CD14-positive monocyte (primary cell): ENCODE measurements at regions not wholly inside any gene's neighbourhood (a gene's known extent, or its start where the extent isn't known, plus 50 kb on each side); places are given as distances from the start of the nearest gene placed in this dataset.

Experiments
- DNase-seq, 3 donors: peaks; one replicate each; pipeline ENCODE4 v3.0.0-alpha.2; 2011 to 2022
- H2AFZ ChIP-seq: 2 replicates; pipeline ENCODE4 v1.6.0; 2012; ENCODE audit warnings: mild to moderate bottlenecking, low read depth, low read length, inconsistent platforms; ENCODE audit not compliant: insufficient read depth, poor library complexity, severe bottlenecking
- H3K27ac ChIP-seq, 2 donors: 1 replicate in 1 of 2; 2 replicates in 1 of 2; pipeline ENCODE4 v1.5.1; 2012 to 2013; ENCODE audit warnings: low read length in 2 of 2, control low read depth in 1 of 2, inconsistent platforms in 1 of 2, low read depth in 1 of 2, mild to moderate bottlenecking in 1 of 2
- H3K27me3 ChIP-seq, 2 donors: one replicate each; pipeline versions ENCODE4 v1.6.0 to v1.6.1; 2011 to 2013; ENCODE audit warnings: low read length in 2 of 2; ENCODE audit not compliant: control insufficient read depth in 2 of 2, insufficient read depth in 2 of 2
- H3K36me3 ChIP-seq, 2 donors: replicated peaks in 1 of 2; 1 replicate in 1 of 2; 2 replicates in 1 of 2; pipeline versions ENCODE4 v1.5.1 to v1.6.1; 2012 to 2013; ENCODE audit warnings: low read length in 2 of 2, control low read depth in 1 of 2, inconsistent platforms in 1 of 2, mild to moderate bottlenecking in 1 of 2; ENCODE audit not compliant: insufficient read depth in 2 of 2, control insufficient read depth in 1 of 2
- H3K4me1 ChIP-seq, 2 donors: 1 replicate in 1 of 2; 2 replicates in 1 of 2; pipeline versions ENCODE4 v1.5.1 to v1.6.1; 2012 to 2013; ENCODE audit warnings: low read length in 2 of 2, control low read depth in 1 of 2, inconsistent platforms in 1 of 2, mild to moderate bottlenecking in 1 of 2, moderate library complexity in 1 of 2; ENCODE audit not compliant: insufficient read depth in 2 of 2, control insufficient read depth in 1 of 2
- H3K4me2 ChIP-seq: replicated peaks from 2 replicates; pipeline ENCODE3; 2012; ENCODE audit warnings: low read length, moderate library complexity, mild to moderate bottlenecking; ENCODE audit not compliant: poor library complexity, severe bottlenecking; ENCODE audit errors: extremely low read depth
- H3K4me3 ChIP-seq, 3 experiments: fragments of 200-600 bp in 1 of 3; sonication (generic) in 1 of 3; replicated peaks in 1 of 3; 1 replicate in 2 of 3; 2 replicates in 1 of 3; pipeline ENCODE4 v1.5.1; 2011 to 2013; ENCODE audit warnings: low read length in 3 of 3, mild to moderate bottlenecking in 3 of 3, control low read depth in 2 of 3, low read depth in 2 of 3, inconsistent platforms in 1 of 3, moderate library complexity in 1 of 3
- H3K79me2 ChIP-seq: 2 replicates; pipeline ENCODE4 v1.6.0; 2012; ENCODE audit warnings: mild to moderate bottlenecking, control low read depth, inconsistent platforms, low read length, moderate library complexity; ENCODE audit not compliant: insufficient read depth
- H3K9ac ChIP-seq: 2 replicates; pipeline ENCODE4 v1.6.0; 2017; ENCODE audit warnings: low read length, mild to moderate bottlenecking; ENCODE audit not compliant: insufficient read depth, poor library complexity, severe bottlenecking
- H3K9me3 ChIP-seq, 2 donors: replicated peaks in 1 of 2; 1 replicate in 1 of 2; 2 replicates in 1 of 2; pipeline versions ENCODE4 v1.5.1 to v1.6.1; 2012 to 2013; ENCODE audit warnings: low read length in 2 of 2, control low read depth in 1 of 2; ENCODE audit not compliant: control insufficient read depth in 1 of 2, insufficient read depth in 1 of 2
- H4K20me1 ChIP-seq: 2 replicates; pipeline ENCODE4 v1.6.0; 2012; ENCODE audit warnings: mild to moderate bottlenecking, low read length, control low read depth, moderate library complexity; ENCODE audit not compliant: insufficient read depth
- H3K27ac Mint-ChIP-seq, 7 donors: one replicate each; pipeline ENCODE4 v1.8.0; 2020; ENCODE audit warnings: mild to moderate bottlenecking in 7 of 7, mixed read lengths in 7 of 7, moderate library complexity in 6 of 7, inconsistent platforms in 2 of 7
- H3K27me3 Mint-ChIP-seq, 3 donors: one replicate each; pipeline ENCODE4 v1.8.0; 2021 to 2022; ENCODE audit warnings: low read depth in 3 of 3, mild to moderate bottlenecking in 3 of 3, mixed read lengths in 3 of 3, moderate library complexity in 3 of 3, inconsistent platforms in 1 of 3
- H3K36me3 Mint-ChIP-seq, 2 donors: one replicate each; pipeline ENCODE4 v1.8.0; 2020; ENCODE audit warnings: mixed read lengths in 2 of 2, inconsistent platforms in 1 of 2, mild to moderate bottlenecking in 1 of 2
- H3K4me1 Mint-ChIP-seq: one replicate; pipeline ENCODE4 v1.8.0; 2020; ENCODE audit warnings: mild to moderate bottlenecking, mixed read lengths
- H3K4me3 Mint-ChIP-seq, 2 donors: one replicate each; pipeline ENCODE4 v1.8.0; 2020; ENCODE audit warnings: mild to moderate bottlenecking in 2 of 2, mixed read lengths in 2 of 2, moderate library complexity in 1 of 2
- H3K9me3 Mint-ChIP-seq, 7 donors: one replicate each; pipeline ENCODE4 v1.8.0; 2020 to 2022; ENCODE audit warnings: mixed read lengths in 7 of 7, mild to moderate bottlenecking in 6 of 7, moderate library complexity in 6 of 7, inconsistent platforms in 2 of 7
- CTCF ChIP-seq: fragments of 200-600 bp; IDR thresholded peaks from one replicate; pipeline ENCODE4 v1.8.0; 2022; ENCODE audit warnings: antibody characterized with exemption, mild to moderate bottlenecking
- WGBS: methylation state at CpG from one replicate; pipeline ENCODE4 v1.1.5; 2013; ENCODE audit warnings: missing lambda C conversion rate; ENCODE audit not compliant: insufficient coverage; 5-methylcytosine and 5-hydroxymethylcytosine counted together
- intact Hi-C, 2 donors: fragments of 100-400 bp; cut with micrococcal nuclease; formaldehyde crosslinking; loops; one replicate each; pipeline versions ENCODE4 v1.15.0 to v1.15.1; 2023

- Mint-ChIP-seq H3K4me3 (no peak overlapping the region), H3K9me3 (peaks cover 0 to 1% (median 0%) of the 10 kb centered on the region in 7 donors), H3K4me1 (peaks cover 1% of the 10 kb centered on the region), H3K27me3 (peaks cover 0 to 1% (median 0%) of the 10 kb centered on the region in 3 donors), H3K27ac (peak overlapping the region in 2 of 7 donors; percentile 32 to 41), H3K36me3 (peaks cover 73 to 95% of the 10 kb centered on the region in 2 donors)
- intact Hi-C loops = no loop called here
- DNase-seq = no peak
- Histone ChIP-seq H3K4me2 (no peak overlapping the region), H3K9ac (no peak overlapping the region), H4K20me1 (peaks cover 94% of the 10 kb centered on the region), H3K9me3 (no peaks in the 10 kb centered on the region), H3K4me1 (no peaks in the 10 kb centered on the region), H3K36me3 (peaks cover 86 to 100% of the 10 kb centered on the region in 2 donors), H3K27me3 (no peaks in the 10 kb centered on the region), H2AFZ (no peak overlapping the region), H3K27ac (no peak overlapping the region), H3K79me2 (peaks cover 6% of the 10 kb centered on the region), H3K4me3 (no peak overlapping the region)
- WGBS = 96% methylated on average over 2 of the region's 3 CpGs
- TF ChIP-seq CTCF = no peak
These were observed 57.5 kb downstream of the SYNE3 start for GRCh38 chr14:95458906-95459305.

GRCh38 chr14:95458459-95458858 lies 58.0 kb downstream of the SYNE3 start:
- intact Hi-C loops = no loop called here
- Histone ChIP-seq H2AFZ (no peak overlapping the region), H3K9me3 (no peaks in the 10 kb centered on the region), H4K20me1 (peaks cover 94% of the 10 kb centered on the region), H3K27me3 (no peaks in the 10 kb centered on the region), H3K4me1 (no peaks in the 10 kb centered on the region), H3K79me2 (peaks cover 6% of the 10 kb centered on the region), H3K9ac (no peak overlapping the region), H3K27ac (no peak overlapping the region), H3K36me3 (peaks cover 86 to 100% of the 10 kb centered on the region in 2 donors), H3K4me2 (no peak overlapping the region), H3K4me3 (no peak overlapping the region)
- H3K36me3 Mint-ChIP-seq = peaks cover 71 to 96% of the 10 kb centered on the region in 2 donors
- no peak overlapping the region for H3K4me3 Mint-ChIP-seq
- 98% methylated on average over 4 of the region's 4 CpGs for WGBS
- H3K4me1 Mint-ChIP-seq = no peaks in the 10 kb centered on the region
- peaks cover 0 to 1% (median 0%) of the 10 kb centered on the region in 7 donors for H3K9me3 Mint-ChIP-seq
- TF ChIP-seq CTCF = no peak
- DNase-seq = no peak
- H3K27me3 Mint-ChIP-seq = peaks cover 0 to 1% (median 0%) of the 10 kb centered on the region in 3 donors
- H3K27ac Mint-ChIP-seq = peak overlapping the region in 3 of 7 donors; percentile 8 to 74 (median 24)
